ENCODE measurements at regions not wholly inside any gene's neighbourhood (a gene's known extent, or its start where the extent isn't known, plus 50 kb on each side); places are given as distances from the start of the nearest gene placed in this dataset.

DNA sequence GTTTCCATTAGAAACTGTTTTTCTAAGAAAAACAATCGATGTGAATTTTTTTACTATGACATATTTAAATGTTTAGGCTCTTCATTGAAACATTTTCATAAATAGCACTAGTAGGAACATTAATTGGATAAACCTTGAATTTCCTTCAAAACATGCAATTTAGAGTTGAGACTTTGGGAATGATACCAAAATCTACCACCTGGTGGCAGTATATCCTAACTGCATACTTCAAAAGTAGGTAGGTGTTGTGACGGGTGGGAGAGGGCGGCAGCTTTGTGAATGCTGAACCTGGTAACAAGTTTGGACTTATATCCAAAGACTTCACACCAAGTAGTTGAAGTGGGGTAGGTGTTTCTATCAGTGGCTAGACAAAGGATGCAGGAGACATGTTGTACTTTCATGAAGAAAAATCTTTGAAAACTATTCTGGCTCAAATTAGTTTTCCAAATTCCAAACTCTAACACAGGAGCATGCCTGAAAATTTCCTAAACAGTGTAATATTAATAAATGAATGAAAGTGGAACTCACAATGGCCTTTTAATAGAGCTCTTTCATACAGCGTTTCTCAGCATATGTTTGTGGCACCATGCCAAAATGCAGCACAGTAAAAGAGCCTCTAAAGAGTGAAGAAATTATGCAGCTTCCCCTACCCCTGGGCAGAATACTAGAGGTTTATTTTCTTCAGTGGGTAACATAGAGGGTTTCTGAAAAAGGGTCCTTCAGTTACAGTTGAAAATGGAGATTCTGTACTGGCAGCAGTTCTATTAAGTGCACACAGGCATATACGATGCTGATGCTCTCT lies 201.0 kb upstream of the TPK1 start:
- Histone ChIP-seq H3K4me3 (no peak overlapping the region), H3K27ac (no peak overlapping the region), H3K27me3 (replicated peaks in 1 of 7) (no peaks in the 10 kb centered on the region), H3K4me1 (peaks cover 0 to 5% (median 0%) of the 10 kb centered on the region in 6 donors), H3K36me3 (no peaks in the 10 kb centered on the region), H3K9me3 (peaks cover 0 to 10% (median 2%) of the 10 kb centered on the region in 8 donors)
- WGBS, 5 donors = 19 to 23% (median 21%) methylated on average over 5 of the region's 5 CpGs
- intact Hi-C loops (cut with DNase I; ENCODE audit: low total_unique reads) = no loop called here
- no peak for DNase-seq
- TF ChIP-seq, protein P1, sequence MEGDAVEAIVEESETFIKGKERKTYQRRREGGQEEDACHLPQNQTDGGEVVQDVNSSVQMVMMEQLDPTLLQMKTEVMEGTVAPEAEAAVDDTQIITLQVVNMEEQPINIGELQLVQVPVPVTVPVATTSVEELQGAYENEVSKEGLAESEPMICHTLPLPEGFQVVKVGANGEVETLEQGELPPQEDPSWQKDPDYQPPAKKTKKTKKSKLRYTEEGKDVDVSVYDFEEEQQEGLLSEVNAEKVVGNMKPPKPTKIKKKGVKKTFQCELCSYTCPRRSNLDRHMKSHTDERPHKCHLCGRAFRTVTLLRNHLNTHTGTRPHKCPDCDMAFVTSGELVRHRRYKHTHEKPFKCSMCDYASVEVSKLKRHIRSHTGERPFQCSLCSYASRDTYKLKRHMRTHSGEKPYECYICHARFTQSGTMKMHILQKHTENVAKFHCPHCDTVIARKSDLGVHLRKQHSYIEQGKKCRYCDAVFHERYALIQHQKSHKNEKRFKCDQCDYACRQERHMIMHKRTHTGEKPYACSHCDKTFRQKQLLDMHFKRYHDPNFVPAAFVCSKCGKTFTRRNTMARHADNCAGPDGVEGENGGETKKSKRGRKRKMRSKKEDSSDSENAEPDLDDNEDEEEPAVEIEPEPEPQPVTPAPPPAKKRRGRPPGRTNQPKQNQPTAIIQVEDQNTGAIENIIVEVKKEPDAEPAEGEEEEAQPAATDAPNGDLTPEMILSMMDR (IDR thresholded peaks at IDR 0.05 in 8 of 11, conservative IDR thresholded peaks at IDR 0.05 in 3 of 11) = peak in 10 of 11 experiments; percentile 24 to 75 (median 64)
- TF ChIP-seq POLR2AphosphoS5 (IDR thresholded peaks at IDR 0.05) (no peak), POLR2A (IDR thresholded peaks at IDR 0.05) (no peak)

DNA sequence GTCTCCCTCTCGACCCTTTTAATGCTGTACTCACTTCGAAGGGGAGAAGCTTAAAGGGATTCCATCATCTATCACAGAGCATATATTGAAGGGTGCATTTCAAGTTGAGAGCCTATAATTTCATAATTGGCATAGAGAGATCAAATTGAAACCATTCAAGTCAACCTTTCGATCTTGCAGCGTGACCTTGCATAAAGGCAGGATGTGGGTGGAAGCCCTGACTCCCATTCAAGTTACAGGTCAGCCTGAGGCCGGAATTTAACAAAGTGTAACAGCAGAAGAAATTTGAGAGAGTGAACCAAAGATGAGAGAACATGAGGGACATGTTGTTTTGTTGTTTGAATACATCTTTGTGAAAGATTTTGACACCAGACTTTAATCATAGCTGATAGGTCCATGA lies 195.3 kb upstream of the TPK1 start:
- WGBS, 5 donors = 29 to 58% (median 47%) methylated on average over 5 of the region's 5 CpGs
- DNase-seq = no peak
- Histone ChIP-seq H3K27ac (no peak overlapping the region), H3K9me3 (peaks cover 0 to 10% (median 2%) of the 10 kb centered on the region in 8 donors), H3K4me3 (no peak overlapping the region), H3K4me1 (no peaks in the 10 kb centered on the region), H3K27me3 (replicated peaks in 1 of 7) (no peaks in the 10 kb centered on the region), H3K36me3 (no peaks in the 10 kb centered on the region)
- TF ChIP-seq, protein P1 (IDR thresholded peaks at IDR 0.05 in 8 of 11, conservative IDR thresholded peaks at IDR 0.05 in 3 of 11) = no peak
- no peak for TF ChIP-seq POLR2AphosphoS5 (IDR thresholded peaks at IDR 0.05)
- TF ChIP-seq POLR2A (IDR thresholded peaks at IDR 0.05) = no peak
- intact Hi-C loops (cut with DNase I; ENCODE audit: low total_unique reads) = no loop called here

DNA sequence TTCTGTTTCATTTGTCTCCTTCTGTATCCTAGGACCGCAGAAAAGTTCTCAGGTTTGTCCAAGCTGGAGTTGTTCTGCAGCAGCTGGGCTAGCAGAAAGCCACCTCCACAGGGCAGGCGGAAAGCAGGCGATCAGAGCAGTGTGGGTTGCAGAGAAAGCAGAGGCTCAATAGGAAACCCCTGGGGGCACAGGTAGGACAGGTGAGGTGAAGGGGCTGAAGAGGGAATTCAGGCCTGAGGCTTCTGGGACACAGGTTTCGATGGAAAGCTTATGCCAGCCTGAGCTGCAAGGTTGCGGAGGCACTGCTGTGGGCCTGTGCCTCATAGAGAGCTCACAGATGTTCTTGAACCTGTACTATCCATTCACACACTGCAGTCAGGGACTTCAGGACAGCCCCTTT lies 194.9 kb upstream of the TPK1 start:
- no peak overlapping the region for H3K27ac ChIP-seq
- H3K27me3 ChIP-seq (replicated peaks in 1 of 7) = no peaks in the 10 kb centered on the region
- H3K36me3 ChIP-seq = no peaks in the 10 kb centered on the region
- intact Hi-C loops (cut with DNase I; ENCODE audit: low total_unique reads) = no loop called here
- DNase-seq = peak; percentile 54
- no peak overlapping the region for H3K4me3 ChIP-seq
- TF ChIP-seq, protein P1 (IDR thresholded peaks at IDR 0.05 in 8 of 11, conservative IDR thresholded peaks at IDR 0.05 in 3 of 11) = no peak
- TF ChIP-seq POLR2AphosphoS5 (IDR thresholded peaks at IDR 0.05) (no peak), POLR2A (IDR thresholded peaks at IDR 0.05) (no peak)
- 87 to 96% (median 91%) methylated on average over 4 to 5 of the region's 5 CpGs for WGBS, 5 donors
- peaks cover 0 to 10% (median 2%) of the 10 kb centered on the region in 8 donors for H3K9me3 ChIP-seq
- H3K4me1 ChIP-seq = no peaks in the 10 kb centered on the region

DNA sequence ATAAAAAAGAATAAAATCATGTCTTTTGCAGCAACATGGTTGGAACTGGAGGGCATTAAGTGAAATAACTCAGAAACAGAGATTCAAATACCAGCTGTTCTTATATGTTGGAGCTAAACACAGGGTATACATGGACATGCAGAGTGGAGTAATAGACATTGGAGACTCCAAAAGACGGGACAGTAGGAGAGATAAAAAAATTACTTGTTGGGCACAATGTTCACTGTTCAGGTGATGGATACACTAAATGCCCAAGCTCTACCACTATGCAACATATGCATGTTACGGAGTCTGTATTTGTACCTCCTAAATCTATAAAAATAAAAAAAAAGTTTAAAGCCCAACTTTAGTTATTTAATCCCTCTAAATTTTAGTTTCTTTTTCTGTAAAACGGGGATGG lies 184.6 kb upstream of the TPK1 start:
- no peak overlapping the region for H3K27ac ChIP-seq
- H3K4me3 ChIP-seq = no peak overlapping the region
- H3K27me3 ChIP-seq (replicated peaks in 1 of 7) = no peaks in the 10 kb centered on the region
- no peaks in the 10 kb centered on the region for H3K4me1 ChIP-seq
- WGBS, 5 donors = 83 to 93% (median 90%) methylated on average over 3 of the region's 3 CpGs
- no peaks in the 10 kb centered on the region for H3K9me3 ChIP-seq
- intact Hi-C loops (cut with DNase I; ENCODE audit: low total_unique reads) = loop anchor here (10.0 kb wide), 1 partner anchor 286 kb away; no protein-coding TSS in a partner anchor
- H3K36me3 ChIP-seq = no peaks in the 10 kb centered on the region
- no peak for DNase-seq
- no peak for TF ChIP-seq POLR2AphosphoS5 (IDR thresholded peaks at IDR 0.05)
- TF ChIP-seq POLR2A (IDR thresholded peaks at IDR 0.05) = no peak
- TF ChIP-seq, protein P1 (IDR thresholded peaks at IDR 0.05 in 8 of 11, conservative IDR thresholded peaks at IDR 0.05 in 3 of 11) = no peak
